ENCODE measurements at regions not wholly inside any gene's neighbourhood (a gene's known extent, or its start where the extent isn't known, plus 50 kb on each side); places are given as distances from the start of the nearest gene placed in this dataset.

GRCh38 chr15:54841701-54842305 lies 354.9 kb downstream of the RSL24D1 start:
- no peak for DNase-seq (ENCODE audit: low read depth)
- TF ChIP-seq MAX (IDR thresholded peaks at IDR 0.05; ENCODE audit: low read depth, low read length) (no peak), CTCF (IDR thresholded peaks at IDR 0.05; ENCODE audit: low read depth, low read length) (no peak), MYC (IDR thresholded peaks at IDR 0.05; ENCODE audit: low read depth, low read length) (no peak), POLR2A (IDR thresholded peaks at IDR 0.05; ENCODE audit: extremely low read depth, insufficient read length) (no peak)
- no peak overlapping the region for H3K4me3 ChIP-seq (ENCODE audit: low read depth, low read length)

GRCh38 chr15:54840621-54841398 lies 355.9 kb downstream of the RSL24D1 start:
- no peak for DNase-seq (ENCODE audit: low read depth)
- no peak overlapping the region for H3K4me3 ChIP-seq (ENCODE audit: low read depth, low read length)
- no peak for TF ChIP-seq POLR2A (IDR thresholded peaks at IDR 0.05; ENCODE audit: extremely low read depth, insufficient read length)
- TF ChIP-seq MAX (IDR thresholded peaks at IDR 0.05; ENCODE audit: low read depth, low read length), result no peak
- no peak for TF ChIP-seq CTCF (IDR thresholded peaks at IDR 0.05; ENCODE audit: low read depth, low read length)
- TF ChIP-seq MYC (IDR thresholded peaks at IDR 0.05; ENCODE audit: low read depth, low read length), result no peak

- no peak overlapping the region for H3K4me3 ChIP-seq (ENCODE audit: low read depth, low read length)
- DNase-seq (ENCODE audit: low read depth), result no peak
- TF ChIP-seq POLR2A (IDR thresholded peaks at IDR 0.05; ENCODE audit: extremely low read depth, insufficient read length) (no peak), MAX (IDR thresholded peaks at IDR 0.05; ENCODE audit: low read depth, low read length) (no peak), MYC (IDR thresholded peaks at IDR 0.05; ENCODE audit: low read depth, low read length) (no peak), CTCF (IDR thresholded peaks at IDR 0.05; ENCODE audit: low read depth, low read length) (no peak)
These were observed 357.4 kb downstream of the RSL24D1 start for GRCh38 chr15:54839379-54839778.

- H3K4me3 ChIP-seq (ENCODE audit: low read depth, low read length), result no peak overlapping the region
These were observed 360.5 kb downstream of the RSL24D1 start for GRCh38 chr15:54836052-54836795.

More at GRCh38 chr15:54836052-54836795, 360.5 kb downstream of the RSL24D1 start:
- TF ChIP-seq CTCF (IDR thresholded peaks at IDR 0.05; ENCODE audit: low read depth, low read length) (no peak), MAX (IDR thresholded peaks at IDR 0.05; ENCODE audit: low read depth, low read length) (no peak), POLR2A (IDR thresholded peaks at IDR 0.05; ENCODE audit: extremely low read depth, insufficient read length) (no peak), MYC (IDR thresholded peaks at IDR 0.05; ENCODE audit: low read depth, low read length) (no peak)
- DNase-seq (ENCODE audit: low read depth), result no peak

Data from NB4 (cell line).